OCI-LY3 (cell line): ENCODE measurements at regions not wholly inside any gene's neighbourhood (a gene's known extent, or its start where the extent isn't known, plus 50 kb on each side); places are given as distances from the start of the nearest gene placed in this dataset.
A peak's percentile ranks its signal among the peaks of the same experiment; 100 is the strongest.

Source experiments
- H2AFZ ChIP-seq: fragments of 200-600, 300-600 bp; shearing (Covaris generic); 2 replicates; pipeline ENCODE4 v1.6.0; 2014; ENCODE audit warnings: antibody characterized with exemption, low read depth, low read length
- H3K27ac ChIP-seq: fragments of 200-600, 300-600 bp; sonication (generic); 2 replicates; pipeline ENCODE4 v1.5.1; 2014; ENCODE audit warnings: mild to moderate bottlenecking, low read length, moderate library complexity, mixed read lengths
- H3K27me3 ChIP-seq: fragments of 200-600, 300-600 bp; sonication (generic); 2 replicates; pipeline ENCODE4 v1.6.1; 2014; ENCODE audit warnings: low read depth, low read length, mixed read lengths
- H3K36me3 ChIP-seq: fragments of 200-600, 300-600 bp; sonication (generic); replicated peaks from 2 replicates; pipeline ENCODE3; 2014; ENCODE audit warnings: low read depth, low read length, mixed read lengths
- H3K4me1 ChIP-seq: fragments of 300-600, 200-600 bp; sonication (generic); 2 replicates; pipeline ENCODE4 v1.6.1; 2014; ENCODE audit warnings: low read length, mixed read lengths
- H3K4me2 ChIP-seq: fragments of 200-600, 300-600 bp; sonication (generic); 2 replicates; pipeline ENCODE4 v1.6.1; 2014; ENCODE audit warnings: low read length, mixed read lengths
- H3K4me3 ChIP-seq: fragments of 300-600, 200-600 bp; sonication (generic); 2 replicates; pipeline ENCODE4 v1.5.1; 2014; ENCODE audit warnings: antibody characterized with exemption, mild to moderate bottlenecking, low read length, moderate library complexity
- H3K79me2 ChIP-seq: fragments of 300-600, 200-600 bp; shearing (Covaris generic); 2 replicates; pipeline ENCODE4 v1.6.1; 2014; ENCODE audit warnings: mild to moderate bottlenecking, low read length, mixed read lengths
- H3K9ac ChIP-seq: fragments of 300-600, 200-600 bp; shearing (Covaris generic); 2 replicates; pipeline ENCODE4 v1.6.0; 2014; ENCODE audit warnings: mild to moderate bottlenecking, low read length, moderate library complexity
- H3K9me3 ChIP-seq: fragments of 200-600, 300-600 bp; shearing (Covaris generic); 2 replicates; pipeline ENCODE4 v1.6.1; 2014; ENCODE audit warnings: low read length, mixed read lengths; ENCODE audit not compliant: insufficient read depth
- H4K20me1 ChIP-seq: fragments of 200-600, 300-600 bp; sonication (generic); 2 replicates; pipeline ENCODE4 v1.6.1; 2016; ENCODE audit warnings: low read length, mixed read lengths; ENCODE audit not compliant: insufficient read depth
- CTCF ChIP-seq: fragments of 200-600, 300-600 bp; sonication (generic); IDR thresholded peaks from 2 replicates; pipeline ENCODE4 v1.5.1; 2014; ENCODE audit warnings: antibody characterized with exemption, low read length, low read depth
- EZH2phosphoT487 ChIP-seq: fragments of 200-600 bp; shearing (Covaris generic); IDR thresholded peaks from 2 replicates; pipeline ENCODE4 v1.6.1; 2018; ENCODE audit warnings: antibody characterized with exemption, mixed run types, low read depth

- H3K4me2 ChIP-seq, result no peak overlapping the region
- TF ChIP-seq EZH2phosphoT487, result no peak
- TF ChIP-seq CTCF, result no peak
- H3K9me3 ChIP-seq, result no peaks in the 10 kb centered on the region
- H2AFZ ChIP-seq, result no peak overlapping the region
- no peaks in the 10 kb centered on the region for H3K27me3 ChIP-seq
- no peaks in the 10 kb centered on the region for H3K4me1 ChIP-seq
- no peaks in the 10 kb centered on the region for H3K79me2 ChIP-seq
- H3K9ac ChIP-seq, result no peak overlapping the region
- H3K36me3 ChIP-seq, result no peaks in the 10 kb centered on the region
- H3K27ac ChIP-seq, result no peak overlapping the region
- no peaks in the 10 kb centered on the region for H4K20me1 ChIP-seq
- H3K4me3 ChIP-seq, result no peak overlapping the region
Measured at GRCh38 chr4:110266136-110266535, 67.7 kb upstream of the ELOVL6 start.

GRCh38 chr4:110265001-110265400 lies 66.6 kb upstream of the ELOVL6 start:
- Histone ChIP-seq H3K27me3 (no peaks in the 10 kb centered on the region), H3K36me3 (no peaks in the 10 kb centered on the region), H3K27ac (no peak overlapping the region), H3K4me1 (no peaks in the 10 kb centered on the region), H4K20me1 (no peaks in the 10 kb centered on the region), H3K9ac (no peak overlapping the region), H3K4me3 (no peak overlapping the region), H3K4me2 (no peak overlapping the region), H3K9me3 (no peaks in the 10 kb centered on the region), H3K79me2 (no peaks in the 10 kb centered on the region), H2AFZ (no peak overlapping the region)
- TF ChIP-seq EZH2phosphoT487 (no peak), CTCF (no peak)

- Histone ChIP-seq H3K9ac (no peak overlapping the region), H4K20me1 (no peaks in the 10 kb centered on the region), H3K36me3 (no peaks in the 10 kb centered on the region), H3K9me3 (no peaks in the 10 kb centered on the region), H3K4me1 (no peaks in the 10 kb centered on the region), H3K79me2 (no peaks in the 10 kb centered on the region), H3K4me2 (no peak overlapping the region), H3K4me3 (no peak overlapping the region), H3K27me3 (no peaks in the 10 kb centered on the region), H2AFZ (no peak overlapping the region), H3K27ac (no peak overlapping the region)
- TF ChIP-seq EZH2phosphoT487 (no peak), CTCF (no peak)
Measured at GRCh38 chr4:110260299-110260698, 61.9 kb upstream of the ELOVL6 start.

GRCh38 chr4:110250023-110250387 lies 51.6 kb upstream of the ELOVL6 start:
- H3K9me3 ChIP-seq, result no peaks in the 10 kb centered on the region
- H3K27ac ChIP-seq, result no peak overlapping the region
- no peaks in the 10 kb centered on the region for H3K4me1 ChIP-seq
- no peak overlapping the region for H3K4me3 ChIP-seq
- peak overlapping the region; percentile 31; the same call in 1 of the 2 replicates for H2AFZ ChIP-seq
- H3K4me2 ChIP-seq, result no peak overlapping the region
- no peaks in the 10 kb centered on the region for H3K36me3 ChIP-seq
- no peaks in the 10 kb centered on the region for H3K27me3 ChIP-seq
- no peaks in the 10 kb centered on the region for H4K20me1 ChIP-seq
- no peaks in the 10 kb centered on the region for H3K79me2 ChIP-seq
- no peak for TF ChIP-seq CTCF
- TF ChIP-seq EZH2phosphoT487, result no peak
- H3K9ac ChIP-seq, result no peak overlapping the region
